Tibial nerve (tissue), 4 donors: ENCODE measurements at regions not wholly inside any gene's neighbourhood (a gene's known extent, or its start where the extent isn't known, plus 50 kb on each side); places are given as distances from the start of the nearest gene placed in this dataset.

Experiments
- DNase-seq, 2 donors: peaks; one replicate each; pipeline ENCODE4 v3.0.0-alpha.2; 2019; ENCODE audit warnings: low spot score in 2 of 2
- H3K27ac ChIP-seq, 4 donors: fragments of 200-600 bp; sonication (generic) in 3 of 4; one replicate each; pipeline ENCODE4 v1.5.1; 2017 to 2019; ENCODE audit warnings: mild to moderate bottlenecking in 1 of 4
- H3K27me3 ChIP-seq, 2 donors: fragments of 200-600 bp; sonication (generic) in 1 of 2; one replicate each; pipeline versions ENCODE4 v1.5.1 to v1.6.0; 2017 to 2019
- H3K36me3 ChIP-seq, 3 donors: fragments of 200-600 bp; sonication (generic); one replicate each; pipeline ENCODE4 v1.5.1; 2018 to 2019
- H3K4me1 ChIP-seq, 4 donors: fragments of 200-600 bp; sonication (generic) in 3 of 4; one replicate each; pipeline ENCODE4 v1.5.1; 2017 to 2019
- H3K4me3 ChIP-seq, 4 donors: fragments of 200-600 bp; sonication (generic) in 3 of 4; one replicate each; pipeline ENCODE4 v1.5.1; 2017 to 2019; ENCODE audit warnings: mild to moderate bottlenecking in 1 of 4, moderate library complexity in 1 of 4
- H3K9me3 ChIP-seq, 4 donors: fragments of 200-600 bp; sonication (generic) in 3 of 4; one replicate each; pipeline ENCODE4 v1.5.1; 2017 to 2019
- EP300 ChIP-seq, 2 donors: sonication (generic); formaldehyde crosslinking; IDR thresholded peaks; one replicate each; pipeline ENCODE4 v1.6.1; 2017; ENCODE audit warnings: antibody characterized with exemption in 2 of 2, mild to moderate bottlenecking in 1 of 2
- POLR2A ChIP-seq, 2 donors: fragments of 450-650 bp; IDR thresholded peaks; one replicate each; pipeline ENCODE4 v1.6.1; 2017; ENCODE audit warnings: antibody characterized with exemption in 2 of 2, mild to moderate bottlenecking in 2 of 2, moderate library complexity in 2 of 2
- WGBS, 2 donors: methylation state at CpG; one replicate each; pipeline ENCODE4 v1.1.5; 2018; 5-methylcytosine and 5-hydroxymethylcytosine counted together
- TF ChIP-seq, protein P1 (sequence below), 5 experiments: fragments of 200-600 bp in 3 of 5; fragments of 450-650 bp in 2 of 5; sonication (generic) in 3 of 5; IDR thresholded peaks; one replicate each; pipeline ENCODE4 v1.5.1; 2016 to 2019; ENCODE audit warnings: antibody characterized with exemption in 5 of 5, mild to moderate bottlenecking in 3 of 5, moderate library complexity in 2 of 5

DNA sequence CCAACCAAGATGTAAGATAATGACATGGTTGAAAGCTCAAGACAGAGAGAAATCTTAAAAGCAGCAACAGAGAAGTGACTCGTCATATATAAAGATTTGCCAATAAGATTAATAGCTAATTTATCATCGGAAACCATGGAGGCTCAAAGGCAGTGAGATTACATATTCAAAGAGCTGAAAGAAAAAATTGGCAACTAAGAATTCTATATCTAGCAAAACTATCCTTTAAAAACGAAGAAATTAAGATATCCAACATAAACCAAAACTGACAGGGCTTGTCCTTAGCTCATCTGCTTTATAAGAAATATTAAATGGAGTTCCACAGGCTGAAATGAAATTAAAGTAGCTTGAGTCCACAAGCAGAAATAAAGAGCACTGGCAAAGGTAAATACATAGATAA lies 236.6 kb downstream of the ANAPC1 start:
- H3K4me1 ChIP-seq: no peaks in the 10 kb centered on the region
- H3K27ac ChIP-seq: no peak overlapping the region
- no peaks in the 10 kb centered on the region for H3K27me3 ChIP-seq
- peaks cover 0 to 37% (median 6%) of the 10 kb centered on the region in 4 donors for H3K9me3 ChIP-seq
- no peak overlapping the region for H3K4me3 ChIP-seq
- 85 to 86% methylated on average over 3 of the region's 3 CpGs for WGBS, 2 donors
- H3K36me3 ChIP-seq: no peaks in the 10 kb centered on the region
- TF ChIP-seq EP300 (IDR thresholded peaks at IDR 0.05) (no peak), POLR2A (IDR thresholded peaks at IDR 0.05) (no peak)
- TF ChIP-seq, protein P1, sequence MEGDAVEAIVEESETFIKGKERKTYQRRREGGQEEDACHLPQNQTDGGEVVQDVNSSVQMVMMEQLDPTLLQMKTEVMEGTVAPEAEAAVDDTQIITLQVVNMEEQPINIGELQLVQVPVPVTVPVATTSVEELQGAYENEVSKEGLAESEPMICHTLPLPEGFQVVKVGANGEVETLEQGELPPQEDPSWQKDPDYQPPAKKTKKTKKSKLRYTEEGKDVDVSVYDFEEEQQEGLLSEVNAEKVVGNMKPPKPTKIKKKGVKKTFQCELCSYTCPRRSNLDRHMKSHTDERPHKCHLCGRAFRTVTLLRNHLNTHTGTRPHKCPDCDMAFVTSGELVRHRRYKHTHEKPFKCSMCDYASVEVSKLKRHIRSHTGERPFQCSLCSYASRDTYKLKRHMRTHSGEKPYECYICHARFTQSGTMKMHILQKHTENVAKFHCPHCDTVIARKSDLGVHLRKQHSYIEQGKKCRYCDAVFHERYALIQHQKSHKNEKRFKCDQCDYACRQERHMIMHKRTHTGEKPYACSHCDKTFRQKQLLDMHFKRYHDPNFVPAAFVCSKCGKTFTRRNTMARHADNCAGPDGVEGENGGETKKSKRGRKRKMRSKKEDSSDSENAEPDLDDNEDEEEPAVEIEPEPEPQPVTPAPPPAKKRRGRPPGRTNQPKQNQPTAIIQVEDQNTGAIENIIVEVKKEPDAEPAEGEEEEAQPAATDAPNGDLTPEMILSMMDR (IDR thresholded peaks at IDR 0.05): no peak
- DNase-seq: no peak

DNA sequence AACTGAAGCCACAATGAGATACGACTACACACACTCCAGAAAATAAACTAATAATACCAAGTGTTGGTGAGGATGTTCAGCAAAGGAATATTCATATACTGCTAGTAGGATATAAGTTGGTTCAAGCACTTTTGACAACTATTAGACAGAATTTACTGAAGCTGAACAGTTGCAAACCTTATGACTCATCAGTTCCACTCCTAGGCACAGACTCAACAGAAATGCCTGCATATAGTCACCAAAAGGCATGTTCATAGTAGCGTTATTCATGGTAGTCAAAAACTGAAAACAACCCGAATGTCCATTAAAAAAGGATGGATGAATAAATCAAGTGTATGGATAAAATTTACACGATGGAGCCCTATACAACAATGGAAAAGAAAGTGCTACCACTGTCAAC lies 232.0 kb downstream of the ANAPC1 start:
- TF ChIP-seq, protein P1 (IDR thresholded peaks at IDR 0.05): no peak
- TF ChIP-seq EP300 (IDR thresholded peaks at IDR 0.05): no peak
- TF ChIP-seq POLR2A (IDR thresholded peaks at IDR 0.05): no peak
- Histone ChIP-seq H3K4me1 (peaks cover 0 to 2% (median 0%) of the 10 kb centered on the region in 4 donors), H3K36me3 (no peaks in the 10 kb centered on the region), H3K27me3 (no peaks in the 10 kb centered on the region), H3K4me3 (no peak overlapping the region), H3K9me3 (peaks cover 0 to 23% (median 2%) of the 10 kb centered on the region in 4 donors), H3K27ac (no peak overlapping the region)
- no peak for DNase-seq
- 93 to 96% methylated on average over 4 of the region's 4 CpGs for WGBS, 2 donors

DNA sequence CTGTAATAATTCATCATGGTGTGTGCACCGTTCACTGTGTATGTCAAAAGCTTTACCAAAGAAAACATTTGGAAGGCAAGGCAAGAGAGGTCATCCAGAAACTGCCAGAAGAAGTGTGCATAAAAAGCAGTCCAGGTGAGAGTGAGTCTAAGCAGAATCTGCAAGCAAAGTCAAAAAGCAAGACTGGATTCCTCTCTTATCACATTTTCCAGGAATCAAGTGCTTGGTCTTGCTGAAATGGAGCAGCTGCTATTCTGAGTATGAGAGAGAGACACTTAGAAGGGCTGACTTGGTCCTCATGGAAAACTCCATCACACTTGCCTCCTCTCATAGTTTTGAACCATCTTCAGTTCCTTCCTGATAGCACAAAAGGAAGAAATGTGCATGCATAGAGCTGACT lies 231.3 kb downstream of the ANAPC1 start:
- DNase-seq: no peak
- no peak overlapping the region for H3K27ac ChIP-seq
- H3K4me1 ChIP-seq: peaks cover 0 to 2% (median 0%) of the 10 kb centered on the region in 4 donors
- H3K36me3 ChIP-seq: no peaks in the 10 kb centered on the region
- 76 to 90% methylated on average over 1 of the region's 1 CpG for WGBS, 2 donors
- no peak overlapping the region for H3K4me3 ChIP-seq
- TF ChIP-seq EP300 (IDR thresholded peaks at IDR 0.05) (no peak), POLR2A (IDR thresholded peaks at IDR 0.05) (no peak)
- TF ChIP-seq, protein P1 (IDR thresholded peaks at IDR 0.05): no peak
- peaks cover 0 to 16% (median 0%) of the 10 kb centered on the region in 4 donors for H3K9me3 ChIP-seq
- H3K27me3 ChIP-seq: no peaks in the 10 kb centered on the region

DNA sequence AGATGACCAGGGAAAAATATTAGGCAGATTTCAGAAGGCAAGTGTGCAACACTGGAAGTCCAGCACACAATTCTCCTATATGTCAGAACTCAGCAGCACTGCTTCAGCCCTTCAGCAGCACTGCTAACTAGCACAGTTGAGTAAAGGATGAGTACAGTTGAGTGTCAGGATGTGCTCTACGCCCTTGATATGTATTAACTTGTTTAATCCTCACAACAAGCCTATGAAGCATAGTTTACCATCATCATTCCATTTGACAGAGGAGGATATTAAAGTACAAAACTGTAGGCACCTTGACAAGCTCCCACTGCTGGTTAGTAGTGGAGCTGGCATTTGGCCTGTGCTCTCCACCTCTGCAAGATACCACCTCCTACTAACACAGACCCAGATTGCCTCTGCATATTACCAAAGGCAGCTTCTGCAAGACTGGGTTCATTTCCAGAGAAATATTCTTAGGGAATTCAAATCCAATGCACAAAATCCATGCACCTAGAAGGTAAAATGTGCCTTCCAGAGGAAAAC lies 230.8 kb downstream of the ANAPC1 start:
- Histone ChIP-seq H3K36me3 (no peaks in the 10 kb centered on the region), H3K4me1 (peaks cover 0 to 2% (median 0%) of the 10 kb centered on the region in 4 donors), H3K27ac (no peak overlapping the region), H3K27me3 (no peaks in the 10 kb centered on the region), H3K9me3 (peaks cover 0 to 15% (median 0%) of the 10 kb centered on the region in 4 donors), H3K4me3 (no peak overlapping the region)
- 89 to 91% methylated on average over 1 of the region's 1 CpG for WGBS, 2 donors
- no peak for DNase-seq
- TF ChIP-seq EP300 (IDR thresholded peaks at IDR 0.05) (no peak), POLR2A (IDR thresholded peaks at IDR 0.05) (no peak)
- TF ChIP-seq, protein P1 (IDR thresholded peaks at IDR 0.05): no peak

DNA sequence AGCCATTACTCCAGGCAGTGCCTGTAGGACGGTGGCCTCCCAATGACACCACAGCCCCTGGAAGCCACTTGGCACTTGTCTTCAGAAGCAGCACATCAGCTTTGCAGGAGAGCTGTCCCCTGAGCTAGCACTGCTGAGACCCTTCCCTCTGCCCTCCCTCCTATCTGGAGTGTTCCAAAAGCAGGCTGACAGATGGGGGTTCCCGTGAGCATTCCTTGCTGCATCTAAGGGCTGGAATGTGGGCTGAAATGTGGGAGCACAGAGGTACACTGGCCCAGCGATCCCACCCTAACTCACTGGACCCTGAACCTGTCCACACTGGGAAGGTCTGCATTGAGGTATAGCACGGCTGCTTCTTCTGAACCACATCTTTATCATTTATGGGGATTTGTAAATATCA lies 230.1 kb downstream of the ANAPC1 start:
- Histone ChIP-seq H3K27me3 (no peaks in the 10 kb centered on the region), H3K4me3 (no peak overlapping the region), H3K4me1 (peaks cover 0 to 4% (median under 1%) of the 10 kb centered on the region in 4 donors), H3K27ac (no peak overlapping the region), H3K9me3 (peaks cover 0 to 14% (median 0%) of the 10 kb centered on the region in 4 donors), H3K36me3 (no peaks in the 10 kb centered on the region)
- no peak for TF ChIP-seq EP300 (IDR thresholded peaks at IDR 0.05)
- no peak for TF ChIP-seq POLR2A (IDR thresholded peaks at IDR 0.05)
- TF ChIP-seq, protein P1 (IDR thresholded peaks at IDR 0.05): no peak
- WGBS, 2 donors: 60 to 79% methylated on average over 4 of the region's 4 CpGs
- DNase-seq: no peak
